ENCODE measurements at regions not wholly inside any gene's neighbourhood (a gene's known extent, or its start where the extent isn't known, plus 50 kb on each side); places are given as distances from the start of the nearest gene placed in this dataset.

DNA sequence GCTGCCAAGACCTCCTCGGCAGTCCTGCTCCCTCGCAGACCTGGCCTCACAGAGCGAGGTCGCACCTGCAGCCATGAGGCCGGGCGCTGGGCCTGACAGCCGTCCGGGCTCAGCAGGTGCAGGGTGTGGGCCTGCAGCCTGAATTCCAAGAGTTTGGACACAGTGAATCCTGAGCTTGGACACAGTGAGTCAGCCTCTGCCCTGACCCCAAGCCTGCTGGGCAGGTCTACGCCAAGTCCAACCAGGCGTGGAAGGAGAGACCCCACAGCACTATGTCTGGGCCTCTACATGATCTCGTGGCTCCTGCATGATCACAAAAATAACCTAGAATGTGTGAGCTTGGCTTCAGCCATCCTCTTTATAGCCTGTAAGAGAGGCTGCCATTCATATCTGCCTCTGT, 121.0 kb downstream of the C16orf95 start:
- TF ChIP-seq, protein P1, sequence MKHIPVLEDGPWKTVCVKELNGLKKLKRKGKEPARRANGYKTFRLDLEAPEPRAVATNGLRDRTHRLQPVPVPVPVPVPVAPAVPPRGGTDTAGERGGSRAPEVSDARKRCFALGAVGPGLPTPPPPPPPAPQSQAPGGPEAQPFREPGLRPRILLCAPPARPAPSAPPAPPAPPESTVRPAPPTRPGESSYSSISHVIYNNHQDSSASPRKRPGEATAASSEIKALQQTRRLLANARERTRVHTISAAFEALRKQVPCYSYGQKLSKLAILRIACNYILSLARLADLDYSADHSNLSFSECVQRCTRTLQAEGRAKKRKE (CRISPR knock-in tag; IDR thresholded peaks at IDR 0.05; ENCODE audit: low read depth): no peak
- TF ChIP-seq MAFK (IDR thresholded peaks at IDR 0.05; ENCODE audit: partially characterized antibody) (no peak), RNF2 (IDR thresholded peaks at IDR 0.05; ENCODE audit: borderline replicate concordance, low read depth) (no peak), CBX8 (IDR thresholded peaks at IDR 0.05) (no peak), KDM1A (IDR thresholded peaks at IDR 0.05; ENCODE audit: low read depth) (no peak), CEBPB (IDR thresholded peaks at IDR 0.05) (no peak), TFCP2L1 (CRISPR knock-in tag; IDR thresholded peaks at IDR 0.05) (no peak)
- TF ChIP-seq, protein P2, sequence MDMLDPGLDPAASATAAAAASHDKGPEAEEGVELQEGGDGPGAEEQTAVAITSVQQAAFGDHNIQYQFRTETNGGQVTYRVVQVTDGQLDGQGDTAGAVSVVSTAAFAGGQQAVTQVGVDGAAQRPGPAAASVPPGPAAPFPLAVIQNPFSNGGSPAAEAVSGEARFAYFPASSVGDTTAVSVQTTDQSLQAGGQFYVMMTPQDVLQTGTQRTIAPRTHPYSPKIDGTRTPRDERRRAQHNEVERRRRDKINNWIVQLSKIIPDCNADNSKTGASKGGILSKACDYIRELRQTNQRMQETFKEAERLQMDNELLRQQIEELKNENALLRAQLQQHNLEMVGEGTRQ (IDR thresholded peaks at IDR 0.05): no peak
- no peaks in the 10 kb centered on the region for H3K9me3 ChIP-seq
- POLR2A ChIA-PET: no interaction called here
- ATAC-seq (no peak; a peak in 2 of 6 replicates), FAIRE-seq (no peak), DNase-seq (ENCODE audit: low read depth in 1 of 2, low spot score in 1 of 2) (no peak)
- H3K4me3 ChIP-seq: no peak overlapping the region
- H3K4me1 ChIP-seq: peaks cover 3% of the 10 kb centered on the region; the same call in 1 of the 3 replicates
- CTCF ChIA-PET: interaction anchor here (3.1 kb wide), 1 partner anchor 82 kb away, joined by 19 read pairs; no protein-coding TSS in a partner anchor
- 56% methylated on average over 7 of the region's 11 CpGs for WGBS (ENCODE audit: missing lambda C conversion rate)
- H3K27ac ChIP-seq: peak overlapping the region in 1 of 2 experiments; percentile 8; a peak in 1 of 6 replicates
- H3K4me2 ChIP-seq: no peak overlapping the region

DNA sequence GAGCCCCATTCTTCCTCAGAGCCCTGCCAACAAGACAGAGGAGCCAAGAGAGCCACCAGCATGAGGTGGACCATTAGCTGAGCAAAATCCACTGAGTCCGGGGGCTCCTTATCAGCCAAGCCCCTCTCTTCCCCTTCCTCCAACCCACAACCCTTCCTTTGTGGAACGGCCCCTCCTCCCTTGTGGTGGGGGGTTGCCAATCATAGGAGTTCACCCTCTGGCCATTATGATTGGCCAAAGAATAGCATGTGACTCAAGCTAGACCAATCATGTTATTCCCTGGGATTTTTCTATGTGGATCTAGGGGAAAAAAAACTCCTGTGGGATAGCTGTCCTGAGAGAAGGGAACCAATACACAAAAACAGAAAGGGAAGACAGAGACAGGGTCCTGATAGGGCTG, 120.5 kb downstream of the C16orf95 start:
- no peaks in the 10 kb centered on the region for H3K9me3 ChIP-seq
- no peak for DNase-seq (ENCODE audit: low read depth in 1 of 2, low spot score in 1 of 2)
- H3K4me3 ChIP-seq: no peak overlapping the region
- H3K4me2 ChIP-seq: no peak overlapping the region
- peaks cover 3% of the 10 kb centered on the region; the same call in 1 of the 3 replicates for H3K4me1 ChIP-seq
- no peak for TF ChIP-seq CBX2 (IDR thresholded peaks at IDR 0.05; ENCODE audit: borderline replicate concordance, low read depth)
- peak overlapping the region in 1 of 2 experiments; percentile 8; a peak in 1 of 6 replicates for H3K27ac ChIP-seq
- ATAC-seq: no peak
- CTCF ChIA-PET: interaction anchor here (3.1 kb wide), 1 partner anchor 82 kb away, joined by 19 read pairs; no protein-coding TSS in a partner anchor
- 64% methylated on average over 2 of the region's 2 CpGs for WGBS (ENCODE audit: missing lambda C conversion rate)
- no peak for FAIRE-seq
- POLR2A ChIA-PET: no interaction called here

DNA sequence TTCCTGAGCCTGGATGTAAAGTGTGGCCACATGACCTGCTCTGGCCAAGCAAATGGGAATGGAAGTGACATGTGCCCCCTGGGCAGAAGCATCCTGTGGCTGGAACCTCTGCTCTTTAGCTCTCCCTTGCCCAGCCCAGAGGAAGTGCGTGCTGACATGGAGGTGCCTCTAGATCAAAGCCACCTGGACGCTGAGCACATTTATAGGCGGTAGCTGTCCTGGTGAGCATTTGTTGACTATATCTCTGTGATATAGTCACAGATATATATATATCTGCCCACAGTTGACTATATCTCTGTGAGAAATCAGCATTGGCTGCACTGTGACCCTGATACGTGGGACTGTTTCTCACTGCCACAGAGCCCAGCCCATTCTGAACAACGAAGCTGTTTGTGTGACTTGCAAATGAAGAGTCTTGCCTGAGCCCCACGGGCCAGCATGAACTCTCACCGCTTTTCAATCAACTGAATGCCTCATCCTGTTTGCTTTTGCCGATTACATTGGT, 118.8 kb downstream of the C16orf95 start:
- Histone ChIP-seq H3K9me3 (no peaks in the 10 kb centered on the region), H3K4me1 (peaks cover 4% of the 10 kb centered on the region; the same call in 1 of the 3 replicates), H3K4me2 (no peak overlapping the region), H3K27ac (no peak overlapping the region), H3K4me3 (no peak overlapping the region)
- FAIRE-seq: no peak
- no peak for TF ChIP-seq ESRRA (IDR thresholded peaks at IDR 0.05; ENCODE audit: borderline replicate concordance, low read length)
- TF ChIP-seq PHF8 (IDR thresholded peaks at IDR 0.05; ENCODE audit: borderline replicate concordance, low read depth): no peak
- TF ChIP-seq ZSCAN20 (CRISPR knock-in tag; IDR thresholded peaks at IDR 0.05): no peak
- no peak for TF ChIP-seq FOSL2 (IDR thresholded peaks at IDR 0.05)
- TF ChIP-seq FOSL2 (CRISPR knock-in tag; IDR thresholded peaks at IDR 0.05): no peak
- TF ChIP-seq, protein P3, sequence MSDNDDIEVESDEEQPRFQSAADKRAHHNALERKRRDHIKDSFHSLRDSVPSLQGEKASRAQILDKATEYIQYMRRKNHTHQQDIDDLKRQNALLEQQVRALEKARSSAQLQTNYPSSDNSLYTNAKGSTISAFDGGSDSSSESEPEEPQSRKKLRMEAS (IDR thresholded peaks at IDR 0.05): no peak
- TF ChIP-seq SMC3 (IDR thresholded peaks at IDR 0.05): no peak
- no peak for TF ChIP-seq MAFK (IDR thresholded peaks at IDR 0.05; ENCODE audit: partially characterized antibody)
- TF ChIP-seq, protein P4, sequence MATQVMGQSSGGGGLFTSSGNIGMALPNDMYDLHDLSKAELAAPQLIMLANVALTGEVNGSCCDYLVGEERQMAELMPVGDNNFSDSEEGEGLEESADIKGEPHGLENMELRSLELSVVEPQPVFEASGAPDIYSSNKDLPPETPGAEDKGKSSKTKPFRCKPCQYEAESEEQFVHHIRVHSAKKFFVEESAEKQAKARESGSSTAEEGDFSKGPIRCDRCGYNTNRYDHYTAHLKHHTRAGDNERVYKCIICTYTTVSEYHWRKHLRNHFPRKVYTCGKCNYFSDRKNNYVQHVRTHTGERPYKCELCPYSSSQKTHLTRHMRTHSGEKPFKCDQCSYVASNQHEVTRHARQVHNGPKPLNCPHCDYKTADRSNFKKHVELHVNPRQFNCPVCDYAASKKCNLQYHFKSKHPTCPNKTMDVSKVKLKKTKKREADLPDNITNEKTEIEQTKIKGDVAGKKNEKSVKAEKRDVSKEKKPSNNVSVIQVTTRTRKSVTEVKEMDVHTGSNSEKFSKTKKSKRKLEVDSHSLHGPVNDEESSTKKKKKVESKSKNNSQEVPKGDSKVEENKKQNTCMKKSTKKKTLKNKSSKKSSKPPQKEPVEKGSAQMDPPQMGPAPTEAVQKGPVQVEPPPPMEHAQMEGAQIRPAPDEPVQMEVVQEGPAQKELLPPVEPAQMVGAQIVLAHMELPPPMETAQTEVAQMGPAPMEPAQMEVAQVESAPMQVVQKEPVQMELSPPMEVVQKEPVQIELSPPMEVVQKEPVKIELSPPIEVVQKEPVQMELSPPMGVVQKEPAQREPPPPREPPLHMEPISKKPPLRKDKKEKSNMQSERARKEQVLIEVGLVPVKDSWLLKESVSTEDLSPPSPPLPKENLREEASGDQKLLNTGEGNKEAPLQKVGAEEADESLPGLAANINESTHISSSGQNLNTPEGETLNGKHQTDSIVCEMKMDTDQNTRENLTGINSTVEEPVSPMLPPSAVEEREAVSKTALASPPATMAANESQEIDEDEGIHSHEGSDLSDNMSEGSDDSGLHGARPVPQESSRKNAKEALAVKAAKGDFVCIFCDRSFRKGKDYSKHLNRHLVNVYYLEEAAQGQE (IDR thresholded peaks at IDR 0.05): no peak
- POLR2A ChIA-PET: no interaction called here
- no peak for ATAC-seq
- 57% methylated on average over 8 of the region's 8 CpGs for WGBS (ENCODE audit: missing lambda C conversion rate)
- DNase-seq (ENCODE audit: low read depth in 1 of 2, low spot score in 1 of 2): no peak
- CTCF ChIA-PET: interaction anchor here (1.0 to 3.1 kb wide), 3 partner anchors 9 to 136 kb away, joined by 3 to 19 read pairs (median 3); no protein-coding TSS in a partner anchor

Measured in A549 (cell line).